ENCODE measurements at regions not wholly inside any gene's neighbourhood (a gene's known extent, or its start where the extent isn't known, plus 50 kb on each side); places are given as distances from the start of the nearest gene placed in this dataset.
"Not testable (repeated sequence)": the region's sequence is repeated elsewhere in the genome, so short reads cannot be mapped to it uniquely, and the experiment has no call there.

GRCh38 chrX:66731398-66731797 is 92.5 kb upstream of the EDA2R start:
- peak; percentile 36 for TF ChIP-seq CTCF (IDR thresholded peaks at IDR 0.05; ENCODE audit: insufficient read depth, low read depth, low read length)
- no peak for DNase-seq (ENCODE audit: low read depth)
- H3K4me3 ChIP-seq (ENCODE audit: low read depth, low read length) = no peak overlapping the region
- CTCF ChIA-PET = interaction anchor here (0.7 to 5.4 kb wide), 7 partner anchors 43 to 1161 kb away, joined by 3 to 80 read pairs (median 3); partner anchors contain the start of gene HEPH
- H3K27me3 ChIP-seq (ENCODE audit: control insufficient read depth, insufficient read depth, low read length) = no peaks in the 10 kb centered on the region
- POLR2A ChIA-PET = no interaction called here
- no peaks in the 10 kb centered on the region for H3K36me3 ChIP-seq (ENCODE audit: control insufficient read depth, insufficient read depth, low read length)

- peak; percentile 11 for DNase-seq (ENCODE audit: low read depth)
- no peaks in the 10 kb centered on the region for H3K27me3 ChIP-seq (ENCODE audit: control insufficient read depth, insufficient read depth, low read length)
- ChIA-PET POLR2A (no interaction called here), CTCF (interaction anchor here (0.6 to 5.4 kb wide), 17 partner anchors 11 to 1470 kb away, joined by 3 to 80 read pairs (median 4); no protein-coding TSS in a partner anchor)
- H3K4me3 ChIP-seq (ENCODE audit: low read depth, low read length) = peak overlapping the region; percentile 55
- TF ChIP-seq CTCF (IDR thresholded peaks at IDR 0.05; ENCODE audit: insufficient read depth, low read depth, low read length) = peak; percentile 74
- H3K36me3 ChIP-seq (ENCODE audit: control insufficient read depth, insufficient read depth, low read length) = no peaks in the 10 kb centered on the region
Measured at GRCh38 chrX:66728818-66729271, 90.0 kb upstream of the EDA2R start.

- H3K36me3 ChIP-seq (ENCODE audit: control insufficient read depth, insufficient read depth, low read length) = no peaks in the 10 kb centered on the region
- DNase-seq (ENCODE audit: low read depth) = no peak
- POLR2A ChIA-PET = no interaction called here
- CTCF ChIA-PET = interaction anchor here (2.2 kb wide), 1 partner anchor 11 kb away, joined by 11 read pairs; no protein-coding TSS in a partner anchor
- H3K4me3 ChIP-seq (ENCODE audit: low read depth, low read length) = no peak overlapping the region
- H3K27me3 ChIP-seq (ENCODE audit: control insufficient read depth, insufficient read depth, low read length) = no peaks in the 10 kb centered on the region
- no peak for TF ChIP-seq CTCF (IDR thresholded peaks at IDR 0.05; ENCODE audit: insufficient read depth, low read depth, low read length)
Measured at GRCh38 chrX:66717926-66718325, 79.0 kb upstream of the EDA2R start.

- DNase-seq (ENCODE audit: low read depth) = no peak
- Histone ChIP-seq H3K36me3 (ENCODE audit: control insufficient read depth, insufficient read depth, low read length) (no peaks in the 10 kb centered on the region), H3K4me3 (ENCODE audit: low read depth, low read length) (no peak overlapping the region), H3K27me3 (ENCODE audit: control insufficient read depth, insufficient read depth, low read length) (no peaks in the 10 kb centered on the region)
- ChIA-PET CTCF (no interaction called here), POLR2A (no interaction called here)
- no peak for TF ChIP-seq CTCF (IDR thresholded peaks at IDR 0.05; ENCODE audit: insufficient read depth, low read depth, low read length)
Measured at GRCh38 chrX:66698273-66699204, 59.7 kb upstream of the EDA2R start.

GRCh38 chrX:66692512-66692911 is 53.6 kb upstream of the EDA2R start:
- CTCF ChIA-PET; H3K36me3 ChIP-seq (ENCODE audit: control insufficient read depth, insufficient read depth, low read length); POLR2A ChIA-PET; DNase-seq (ENCODE audit: low read depth); H3K27me3 ChIP-seq (ENCODE audit: control insufficient read depth, insufficient read depth, low read length); H3K4me3 ChIP-seq (ENCODE audit: low read depth, low read length): not testable (repeated sequence)

Data from BJ (cell line).